GM12891 (cell line): ENCODE measurements at regions not wholly inside any gene's neighbourhood (a gene's known extent, or its start where the extent isn't known, plus 50 kb on each side); places are given as distances from the start of the nearest gene placed in this dataset.

Experiments
- PAX5 ChIP-seq: IDR thresholded peaks from 2 replicates; pipeline ENCODE4 v1.6.1; 2011; ENCODE audit warnings: low read length, moderate library complexity, mild to moderate bottlenecking; ENCODE audit not compliant: insufficient read depth, severe bottlenecking
- POLR2A ChIP-seq: IDR thresholded peaks from 2 replicates; pipeline ENCODE4 v1.6.1; 2011; ENCODE audit warnings: low read depth, low read length, control low read depth
- POLR2AphosphoS5 ChIP-seq: IDR thresholded peaks from 2 replicates; pipeline ENCODE4 v1.6.1; 2011; ENCODE audit warnings: low read depth, low read length, control low read depth
- POU2F2 ChIP-seq: IDR thresholded peaks from 2 replicates; pipeline ENCODE4 v1.6.1; 2011; ENCODE audit warnings: low read depth, mild to moderate bottlenecking, control low read depth, low read length, moderate library complexity
- SPI1 ChIP-seq: IDR thresholded peaks from 2 replicates; pipeline ENCODE4 v1.6.1; 2011; ENCODE audit warnings: low read depth, low read length, control low read depth
- TAF1 ChIP-seq: IDR thresholded peaks from 2 replicates; pipeline ENCODE4 v1.6.1; 2011; ENCODE audit warnings: low read depth, low read length, control low read depth

GRCh38 chr16:60566901-60567300 is 1469.3 kb downstream of the CDH8 start:
- TF ChIP-seq POLR2AphosphoS5 (no peak), POLR2A (no peak), POU2F2 (no peak), SPI1 (no peak), TAF1 (no peak), PAX5 (no peak)
